Fibroblast of upper back skin (primary cell): ENCODE measurements at regions not wholly inside any gene's neighbourhood (a gene's known extent, or its start where the extent isn't known, plus 50 kb on each side); places are given as distances from the start of the nearest gene placed in this dataset.

Source experiments
- DNase-seq: peaks from one replicate; pipeline ENCODE4 v3.0.0-alpha.2; 2013

DNA sequence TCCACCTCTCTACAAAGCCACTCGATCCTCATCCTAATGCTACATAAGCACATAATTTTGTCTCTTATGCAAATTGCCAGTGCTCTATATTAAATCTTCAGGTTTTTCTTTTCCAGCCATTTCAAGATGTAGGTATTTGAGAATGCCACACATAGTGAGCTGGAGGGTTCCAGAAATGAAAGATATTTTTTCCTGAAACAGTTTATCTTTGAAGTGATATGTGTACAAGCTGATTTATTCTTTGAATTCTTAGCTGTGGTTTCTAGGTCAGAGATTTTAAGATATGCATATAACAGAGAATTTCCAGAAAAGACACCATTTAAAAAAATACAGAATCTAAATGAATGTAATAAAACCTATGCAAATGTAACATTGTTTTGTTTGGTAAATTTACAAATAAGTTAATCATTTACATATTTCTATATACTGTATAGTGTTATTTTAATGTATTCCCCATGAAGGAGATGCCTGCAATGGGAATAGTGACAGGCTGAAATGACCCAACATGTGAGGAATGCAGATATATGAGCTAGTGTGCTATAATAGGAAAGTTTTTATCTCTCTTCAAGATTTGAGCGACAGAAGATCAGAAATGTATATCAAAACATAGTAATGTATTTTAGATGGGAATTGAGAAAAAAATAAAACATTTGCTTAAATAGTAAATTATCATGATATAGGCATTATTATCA lies 570.2 kb downstream of the SLITRK1 start:
- DNase-seq: peak; percentile 54

GRCh38 chr13:83298617-83299016 lies 583.7 kb downstream of the SLITRK1 start:
- DNase-seq: peak; percentile 58

GRCh38 chr13:83297586-83298290 lies 584.5 kb downstream of the SLITRK1 start:
- DNase-seq: peak; percentile 72

DNA sequence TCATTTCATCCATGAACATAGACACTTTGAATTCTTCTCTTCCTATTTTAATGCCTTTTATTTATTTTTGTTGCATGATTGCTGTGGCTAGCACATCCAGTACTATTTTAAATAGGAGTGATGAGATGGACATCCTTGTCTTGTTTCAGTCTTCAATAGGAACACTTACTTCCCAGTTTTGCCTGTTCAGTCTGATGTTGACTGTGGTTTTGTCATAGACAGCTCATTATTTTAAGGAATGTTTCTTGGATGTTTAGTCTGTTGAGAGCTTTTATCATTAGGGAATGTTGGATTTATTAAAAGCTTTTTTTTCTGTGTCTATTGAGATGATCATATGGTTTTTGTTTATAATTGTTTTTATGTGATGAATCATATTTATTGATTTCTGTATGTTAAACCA lies 586.6 kb downstream of the SLITRK1 start:
- peak; percentile 41 for DNase-seq

DNA sequence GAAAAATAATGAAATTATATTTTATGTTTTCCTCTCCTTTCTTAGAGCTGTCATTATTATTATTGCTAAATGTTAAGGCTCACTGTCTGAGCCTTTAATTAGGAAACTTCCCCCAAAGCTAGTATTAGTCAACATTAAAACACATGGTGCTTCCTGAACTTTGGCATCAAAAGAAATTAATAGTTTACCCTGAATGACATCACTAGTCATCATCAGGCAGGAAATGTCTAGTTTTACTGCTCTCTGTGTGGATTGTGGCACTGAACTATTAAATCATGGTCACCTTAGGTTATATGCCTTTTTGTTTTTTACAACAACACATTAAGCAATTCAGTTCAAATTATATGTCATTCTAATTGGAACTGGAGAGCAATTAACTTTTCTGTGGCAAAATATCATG lies 595.5 kb downstream of the SLITRK1 start:
- peak; percentile 14 for DNase-seq

GRCh38 chr13:83281654-83282053 lies 600.6 kb downstream of the SLITRK1 start:
- DNase-seq: no peak

DNA sequence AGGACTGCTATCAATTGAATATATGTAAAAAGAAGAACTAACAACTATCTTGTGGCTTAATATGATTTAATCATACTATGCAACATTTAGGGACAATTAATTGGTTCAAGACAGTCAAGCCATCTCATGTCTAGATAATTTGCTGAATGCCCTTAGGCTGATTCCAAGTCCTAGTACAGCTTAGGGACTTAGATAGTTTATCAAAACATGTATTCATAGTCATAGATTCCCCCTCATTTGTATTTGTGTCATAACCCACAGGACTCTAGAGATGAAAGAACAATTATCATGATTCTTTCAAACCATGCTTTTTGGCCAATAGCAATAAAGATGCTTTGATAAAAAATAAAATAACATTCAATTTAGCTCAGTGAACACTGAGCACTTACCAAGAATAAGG lies 607.6 kb downstream of the SLITRK1 start:
- DNase-seq: no peak

GRCh38 chr13:83272652-83273240 lies 609.5 kb downstream of the SLITRK1 start:
- DNase-seq: no peak

DNA sequence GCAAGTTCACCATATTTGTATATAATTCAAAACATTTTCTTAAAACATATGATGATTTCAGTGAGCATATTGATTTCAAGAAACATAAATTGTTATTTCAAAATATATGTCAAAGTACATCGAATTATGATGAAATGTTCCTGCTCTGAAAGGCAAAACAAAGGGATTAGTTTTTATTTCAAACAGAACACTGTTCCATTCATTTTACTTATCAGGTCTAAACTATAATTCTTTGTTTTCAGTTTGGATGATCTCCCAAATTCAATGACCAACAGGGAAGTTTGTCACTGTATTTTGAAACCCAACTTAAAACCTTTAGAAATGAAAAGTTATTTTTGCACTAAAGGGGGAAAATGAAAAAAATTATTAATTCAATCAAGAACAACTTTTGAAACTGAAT lies 610.2 kb downstream of the SLITRK1 start:
- DNase-seq: no peak

DNA sequence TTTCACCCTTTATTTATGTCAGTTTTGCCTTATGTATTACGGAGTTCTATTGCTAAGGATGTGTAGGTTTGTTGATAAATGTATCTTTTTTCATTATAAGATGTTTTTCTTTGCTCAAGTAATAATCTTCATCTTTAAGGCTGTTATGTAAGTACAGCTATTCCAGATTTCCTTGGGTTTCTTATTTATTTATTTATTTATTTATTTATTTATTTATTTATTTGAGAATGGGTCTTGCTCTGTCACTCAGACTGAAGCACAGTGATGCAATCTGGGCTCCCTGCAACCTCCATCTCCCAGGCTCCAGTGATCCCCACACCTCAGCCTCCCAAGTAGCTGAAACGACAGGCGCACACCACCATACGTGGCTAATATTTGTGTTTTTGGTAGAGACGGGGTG lies 617.0 kb downstream of the SLITRK1 start:
- DNase-seq: no peak

DNA sequence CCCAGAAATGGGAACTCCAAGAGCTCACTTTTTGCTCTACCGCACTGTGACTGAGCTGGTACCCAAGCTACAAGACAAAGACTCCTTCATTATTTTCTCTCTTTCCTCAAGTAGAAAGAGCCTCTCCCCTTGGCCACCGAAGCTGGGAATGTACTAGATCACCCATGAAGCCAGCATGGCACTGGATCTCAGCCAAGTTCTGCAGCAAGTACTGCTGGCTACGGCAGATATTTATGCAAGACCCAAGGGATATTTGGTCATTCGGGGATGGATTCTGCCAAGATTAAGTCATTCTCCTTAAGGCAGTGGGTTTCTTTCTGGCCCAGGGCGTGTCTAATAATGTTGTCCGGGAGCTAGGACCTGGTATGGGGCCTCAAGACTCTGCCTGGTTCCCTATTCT lies 633.5 kb downstream of the SLITRK1 start:
- no peak for DNase-seq

- no peak for DNase-seq
Measured at GRCh38 chr13:83232626-83233025, 649.6 kb downstream of the SLITRK1 start.

GRCh38 chr13:83229574-83230305 lies 652.5 kb downstream of the SLITRK1 start:
- DNase-seq: peak; percentile 78

GRCh38 chr13:83223546-83223945 lies 658.7 kb downstream of the SLITRK1 start:
- no peak for DNase-seq

DNA sequence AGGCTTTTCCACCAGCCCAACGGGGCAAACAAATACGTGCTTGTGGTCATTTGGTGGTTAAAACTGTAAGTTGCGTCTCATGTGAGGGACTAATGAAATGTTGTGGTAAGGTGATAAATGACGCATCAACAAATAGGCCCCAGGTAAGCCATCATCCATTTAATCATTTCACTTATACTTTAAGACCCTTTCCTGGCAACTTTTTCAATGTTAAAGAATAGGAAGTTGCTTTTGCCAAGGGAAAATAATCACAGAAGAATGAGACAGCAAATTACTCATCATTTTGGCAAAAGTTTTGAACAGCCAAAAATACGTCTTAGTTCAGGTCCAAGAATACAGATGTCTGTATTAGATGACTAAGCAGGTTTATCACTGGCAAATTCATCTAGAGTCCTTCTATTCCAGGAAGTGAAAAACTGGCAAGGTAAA lies 660.4 kb downstream of the SLITRK1 start:
- peak; percentile 91 for DNase-seq

GRCh38 chr13:83221256-83221655 lies 661.0 kb downstream of the SLITRK1 start:
- DNase-seq: peak; percentile 43

GRCh38 chr13:83220241-83220640 lies 662.0 kb downstream of the SLITRK1 start:
- no peak for DNase-seq

- no peak for DNase-seq
Measured at GRCh38 chr13:83219832-83220231, 662.4 kb downstream of the SLITRK1 start.

GRCh38 chr13:83216479-83217245 lies 665.6 kb downstream of the SLITRK1 start:
- DNase-seq: peak; percentile 34

DNA sequence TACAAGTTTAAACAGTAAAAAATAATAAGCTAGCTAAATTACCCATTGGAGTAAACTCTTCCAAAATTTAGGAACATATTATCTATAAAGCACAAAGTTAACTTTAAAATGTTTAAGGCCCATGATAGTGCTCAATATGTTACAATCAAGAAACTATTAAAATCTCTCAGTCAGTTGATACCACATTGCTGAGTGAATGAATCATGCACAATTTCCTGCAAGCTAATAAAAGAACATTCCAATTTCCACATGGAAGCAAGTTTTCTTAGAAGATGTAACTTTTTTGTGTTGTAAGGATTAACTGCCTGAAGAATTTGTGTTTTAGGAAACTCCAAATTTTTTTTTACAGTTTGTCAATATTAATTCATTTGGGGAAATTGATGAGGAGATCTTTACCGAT lies 666.6 kb downstream of the SLITRK1 start:
- peak; percentile 84 for DNase-seq

- no peak for DNase-seq
Measured at GRCh38 chr13:83214452-83214851, 667.8 kb downstream of the SLITRK1 start.

DNA sequence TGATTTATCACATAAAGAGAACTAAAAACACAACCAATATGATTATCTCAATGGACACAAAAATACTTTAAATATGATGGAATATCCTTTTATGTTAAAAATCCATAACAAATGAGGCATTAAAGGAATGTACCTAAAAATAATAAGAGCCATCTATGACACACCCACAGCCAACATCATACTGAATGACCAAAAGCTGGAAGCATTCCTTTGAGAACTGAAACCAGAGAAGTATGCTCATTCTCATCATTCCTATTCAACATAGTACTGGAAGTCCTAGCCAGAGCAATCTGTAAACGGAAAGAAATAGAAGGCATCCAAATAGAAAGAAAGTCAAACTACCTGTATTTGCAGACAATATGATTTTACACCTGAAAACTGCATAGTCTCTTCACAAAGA lies 671.0 kb downstream of the SLITRK1 start:
- peak; percentile 84 for DNase-seq

DNA sequence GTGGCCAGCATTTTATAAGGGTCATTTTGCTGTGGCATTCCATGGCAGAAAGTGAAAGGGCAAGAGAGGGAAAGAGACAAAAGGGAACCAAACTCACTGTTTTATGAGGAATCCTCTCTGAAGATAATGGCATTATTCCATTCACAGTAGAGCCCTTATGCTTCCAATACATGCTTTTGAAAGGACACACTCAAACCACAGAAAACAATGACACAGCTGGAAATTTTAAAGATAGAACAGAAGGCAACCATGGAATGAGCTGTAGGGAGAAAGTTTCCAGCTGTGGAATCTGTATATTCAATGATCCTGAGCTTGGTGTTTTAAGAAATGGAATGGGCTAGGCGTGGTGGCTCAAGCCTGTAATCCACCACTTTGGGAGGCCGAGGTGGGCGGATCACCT lies 677.4 kb downstream of the SLITRK1 start:
- no peak for DNase-seq
